ENCODE measurements at regions not wholly inside any gene's neighbourhood (a gene's known extent, or its start where the extent isn't known, plus 50 kb on each side); places are given as distances from the start of the nearest gene placed in this dataset.
"Not testable (repeated sequence)": the region's sequence is repeated elsewhere in the genome, so short reads cannot be mapped to it uniquely, and the experiment has no call there.

GRCh38 chr7:24436131-24436920 is 136.9 kb upstream of the PALS2 start:
- DNase-seq = no peak

- DNase-seq = no peak
Measured at GRCh38 chr7:24438232-24438631, 135.0 kb upstream of the PALS2 start.

DNA sequence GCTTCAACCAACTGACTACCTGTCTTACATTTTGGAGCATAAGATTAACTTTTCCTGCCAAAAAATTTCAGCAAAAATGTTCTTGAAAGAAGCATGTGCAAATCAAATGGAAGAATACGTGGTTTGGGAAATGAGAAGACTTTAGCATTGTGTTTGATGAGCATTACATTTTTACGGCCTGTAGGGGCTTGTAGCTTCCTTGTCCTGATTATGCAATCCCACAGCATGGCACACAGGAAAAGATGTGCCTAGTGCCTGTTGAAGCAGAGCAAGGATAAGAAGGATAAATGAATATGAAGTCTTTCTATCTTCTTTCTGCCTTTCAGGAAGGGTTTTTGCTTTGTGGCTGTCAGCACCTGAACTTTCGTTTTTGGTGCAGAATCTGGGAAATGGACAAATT is 134.1 kb upstream of the PALS2 start:
- not testable (repeated sequence) for DNase-seq

DNA sequence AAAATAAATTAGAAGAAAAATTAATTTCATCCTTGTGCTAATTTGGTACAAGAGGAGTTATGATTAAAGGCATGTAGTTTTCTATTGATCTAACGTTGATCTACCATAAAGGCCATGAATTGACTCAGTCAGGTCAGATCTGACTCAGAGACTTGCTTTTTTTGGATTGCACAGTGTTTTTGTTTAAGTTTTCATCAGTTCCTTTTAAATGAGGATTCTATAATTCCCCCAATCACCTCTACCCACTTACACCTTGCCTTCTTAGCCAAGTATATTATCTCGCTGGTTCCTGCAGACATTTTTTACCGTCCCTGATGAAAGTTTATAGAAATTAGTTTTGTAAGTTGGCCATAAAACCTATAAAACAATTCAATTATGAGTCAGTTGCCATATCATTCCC is 132.4 kb upstream of the PALS2 start:
- no peak for DNase-seq

DNA sequence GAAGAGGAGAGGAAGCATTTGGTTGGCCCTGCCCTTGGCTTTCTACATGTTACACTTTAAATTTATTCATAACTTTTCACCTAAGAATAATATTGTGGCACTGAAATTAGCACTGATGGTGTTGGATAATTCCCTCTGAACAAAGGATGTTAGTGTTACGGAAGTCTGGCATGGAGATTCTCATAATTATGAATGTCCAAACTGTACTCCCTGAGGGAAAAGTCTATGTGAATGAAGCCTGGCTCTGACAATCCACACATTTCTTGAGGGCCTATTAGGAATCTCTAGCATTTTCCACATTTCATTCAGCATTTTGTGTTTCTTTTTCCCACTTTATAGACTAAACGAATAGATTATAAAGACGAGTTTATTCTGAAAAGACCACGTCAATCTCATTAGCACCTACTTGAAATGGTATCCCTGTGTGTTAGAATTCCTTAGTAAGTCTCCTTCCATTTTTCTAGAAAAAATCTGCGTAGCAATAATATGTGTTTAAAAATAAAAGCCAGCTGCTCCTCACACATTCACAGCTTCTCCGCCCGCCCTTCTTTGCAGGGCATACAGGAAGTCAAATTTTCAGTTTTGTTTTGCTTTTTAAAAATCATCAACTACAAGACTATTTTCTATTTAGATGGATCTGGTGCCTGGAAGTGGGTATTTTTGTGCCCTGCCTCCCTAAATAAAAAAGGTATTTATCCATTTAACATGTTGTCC is 131.8 kb upstream of the PALS2 start:
- no peak for DNase-seq

GRCh38 chr7:24442170-24442777 is 131.0 kb upstream of the PALS2 start:
- DNase-seq = no peak

DNA sequence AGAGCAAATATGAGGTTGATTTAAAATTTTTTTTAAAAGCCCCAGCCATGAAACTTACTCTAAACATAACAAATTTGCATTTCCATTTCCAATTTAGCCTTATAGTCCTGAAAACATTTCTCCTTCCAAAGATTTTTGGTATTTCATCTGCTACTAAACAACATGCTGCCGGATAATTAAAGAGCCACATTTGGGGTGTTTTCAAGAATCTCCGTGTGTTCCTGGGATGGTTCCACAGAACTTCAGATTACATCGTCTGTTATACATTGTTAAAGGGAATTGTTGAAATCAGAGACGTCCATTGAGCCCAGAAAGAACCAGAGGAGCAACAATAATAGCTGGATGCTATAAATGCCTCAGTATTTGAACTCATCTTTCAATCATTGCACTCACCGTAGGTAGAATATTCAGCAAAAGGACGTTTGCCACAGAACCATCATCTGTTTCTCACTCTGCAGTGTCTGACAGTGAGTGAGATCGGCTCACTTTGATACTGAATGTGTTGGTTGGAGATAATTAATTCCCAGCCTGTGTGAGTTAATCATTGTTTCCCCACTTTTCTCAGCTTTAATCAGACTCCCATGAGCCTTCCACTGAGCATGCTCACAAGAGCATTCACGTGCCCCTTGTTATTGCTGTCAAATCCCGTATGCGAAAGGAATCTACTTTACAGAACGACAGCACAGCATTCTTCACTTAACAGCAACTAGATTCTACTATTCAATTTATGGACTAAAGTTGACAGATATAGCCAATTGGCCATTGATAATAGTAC is 128.4 kb upstream of the PALS2 start:
- DNase-seq = no peak

DNA sequence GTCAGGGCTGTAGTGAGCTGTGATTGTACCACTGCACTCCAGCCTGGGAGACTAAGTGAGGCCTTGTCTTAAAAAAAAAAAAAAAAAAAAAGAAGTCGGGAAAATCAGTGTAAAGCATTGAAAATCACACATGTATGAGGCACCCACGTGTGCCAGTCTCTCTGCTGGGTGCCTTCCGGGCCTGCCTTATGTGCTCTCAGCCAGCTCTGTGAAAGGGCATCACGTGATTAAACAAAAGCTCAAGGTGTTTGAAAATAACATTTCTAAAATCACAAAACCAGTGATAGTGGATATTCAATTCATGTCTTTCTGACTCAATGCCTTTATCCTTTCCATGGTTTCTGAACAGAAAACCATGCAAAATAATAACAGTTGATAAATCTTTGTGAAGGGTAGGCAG is 125.2 kb upstream of the PALS2 start:
- DNase-seq = no peak

- not testable (repeated sequence) for DNase-seq
Measured at GRCh38 chr7:24449416-24449815, 123.8 kb upstream of the PALS2 start.

- DNase-seq = no peak
Measured at GRCh38 chr7:24455813-24456525, 117.3 kb upstream of the PALS2 start.

GRCh38 chr7:24456526-24457218 is 116.6 kb upstream of the PALS2 start:
- no peak for DNase-seq

DNA sequence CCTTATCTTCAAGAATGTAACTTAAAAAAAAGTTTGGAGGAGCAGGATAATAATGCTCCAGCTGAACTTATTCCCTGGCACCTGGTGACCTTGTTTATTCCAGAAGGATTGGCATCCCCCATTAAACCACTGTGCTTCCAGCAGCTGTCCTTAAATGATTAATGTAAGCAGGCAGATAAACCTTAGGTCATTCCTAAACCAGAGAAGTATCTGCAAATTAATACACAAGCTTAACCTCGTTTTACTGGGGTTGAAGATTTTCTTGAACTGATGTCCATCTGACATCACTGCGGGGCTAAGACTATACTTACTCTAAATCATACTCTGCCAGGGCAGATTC is 116.1 kb upstream of the PALS2 start:
- DNase-seq = no peak

DNA sequence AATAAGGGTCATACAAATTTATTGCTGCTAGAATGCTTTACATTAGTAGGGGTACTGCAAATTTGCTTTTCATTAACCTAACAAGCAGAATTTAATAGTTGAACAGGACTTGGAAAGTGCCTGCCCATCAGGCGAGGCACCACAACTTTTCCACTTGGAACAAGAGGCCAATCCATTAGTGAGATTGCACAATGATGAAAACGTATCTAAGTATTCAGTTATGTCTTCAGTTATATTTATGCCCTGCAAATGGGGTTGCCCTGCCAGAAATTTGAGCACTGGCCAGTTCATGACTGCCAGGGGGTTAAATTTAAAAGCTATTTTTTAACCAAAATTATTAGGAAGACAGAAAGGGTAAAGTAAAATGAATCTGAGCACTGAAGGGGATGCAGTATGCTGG is 111.1 kb upstream of the PALS2 start:
- no peak for DNase-seq

DNA sequence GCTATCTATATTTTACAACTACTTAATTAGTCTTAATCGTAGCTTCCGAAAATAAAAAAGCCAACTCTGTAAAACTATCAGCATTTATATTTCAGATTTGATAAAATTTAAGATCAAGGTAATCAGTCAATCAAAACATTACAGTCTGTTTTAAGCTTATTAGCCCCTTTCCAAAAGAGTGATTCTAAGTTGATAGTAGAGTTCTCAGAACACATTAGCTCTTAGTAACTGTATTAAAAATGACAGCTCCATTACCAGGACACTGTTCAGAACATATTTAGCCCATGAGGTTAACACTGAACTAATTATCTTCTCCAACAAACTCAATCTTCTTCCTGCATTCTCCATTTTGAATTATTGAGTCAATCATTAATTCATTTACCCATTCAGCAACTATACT is 110.3 kb upstream of the PALS2 start:
- no peak for DNase-seq

GRCh38 chr7:24463474-24463873 is 109.8 kb upstream of the PALS2 start:
- no peak for DNase-seq

DNA sequence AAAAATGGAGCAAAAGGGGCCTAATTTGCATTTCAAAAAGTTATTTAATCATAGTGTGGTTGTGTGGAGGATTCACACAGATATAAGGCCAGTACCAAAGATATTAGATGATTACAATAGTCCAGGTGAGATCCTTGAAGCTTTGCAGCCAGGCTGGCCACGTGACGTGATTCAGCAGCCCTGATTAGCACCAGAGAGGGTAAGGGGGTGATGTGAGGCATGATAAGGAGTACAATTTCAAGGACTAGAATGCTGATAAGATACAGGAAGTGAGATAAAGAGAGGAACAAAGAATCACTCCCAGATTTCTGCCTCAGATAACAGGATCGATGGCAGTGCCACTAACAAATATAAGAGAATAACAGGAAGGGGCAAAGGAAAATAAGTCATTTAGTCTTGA is 108.4 kb upstream of the PALS2 start:
- DNase-seq = no peak

- no peak for DNase-seq
Measured at GRCh38 chr7:24466168-24466768, 107.0 kb upstream of the PALS2 start.

DNA sequence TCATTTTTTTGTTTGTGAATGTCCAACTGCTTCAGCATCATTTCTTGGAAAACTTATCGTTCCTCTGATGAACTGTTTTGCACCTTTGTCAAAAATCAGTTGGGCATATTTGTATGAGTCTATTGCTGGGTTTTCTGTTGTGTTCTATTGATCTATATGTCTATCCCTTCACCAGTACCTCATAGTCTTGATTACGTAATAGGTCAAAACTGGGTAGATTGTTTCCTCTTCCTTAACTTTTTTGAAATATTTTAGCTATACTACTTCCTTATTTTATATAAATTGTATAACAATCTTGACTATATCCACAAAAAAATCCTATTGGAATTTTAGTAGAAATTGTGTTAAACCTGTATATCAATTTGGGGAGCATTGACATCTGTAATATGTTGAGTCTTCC is 104.1 kb upstream of the PALS2 start:
- DNase-seq = no peak

GRCh38 chr7:24472093-24472492 is 101.2 kb upstream of the PALS2 start:
- no peak for DNase-seq

GRCh38 chr7:24475166-24475961 is 97.9 kb upstream of the PALS2 start:
- DNase-seq = no peak

DNA sequence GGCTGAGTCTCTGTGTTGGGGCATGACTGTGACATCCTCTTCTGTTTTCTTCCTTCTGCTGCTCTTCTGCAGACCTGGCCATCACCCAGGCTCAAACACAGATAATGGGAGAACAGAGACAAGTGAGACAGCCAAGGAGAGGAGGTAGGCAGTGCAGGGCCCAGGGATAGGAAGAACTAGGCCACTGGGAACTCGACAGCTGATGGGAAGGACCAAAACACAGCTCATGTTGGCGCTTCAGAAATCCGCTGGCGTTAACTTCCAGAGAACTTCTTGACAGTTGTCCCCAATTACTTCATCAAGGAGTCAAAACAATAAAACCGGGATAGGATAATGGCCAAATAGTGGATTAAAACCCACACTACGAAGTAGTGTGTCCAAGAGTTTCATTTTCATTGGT is 97.0 kb upstream of the PALS2 start:
- DNase-seq = no peak
